ENCODE measurements at regions not wholly inside any gene's neighbourhood (a gene's known extent, or its start where the extent isn't known, plus 50 kb on each side); places are given as distances from the start of the nearest gene placed in this dataset.
A peak's percentile ranks its signal among the peaks of the same experiment; 100 is the strongest.

GRCh38 chr2:221051162-221051561, 520.9 kb downstream of the EPHA4 start:
- TF ChIP-seq CTCF (conservative IDR thresholded peaks at IDR 0.05; ENCODE audit: low read length) = no peak
- no peak overlapping the region for H3K4me3 ChIP-seq (ENCODE audit: low read length)
- no peak for DNase-seq (ENCODE audit: low read depth)

- no peak for TF ChIP-seq CTCF (conservative IDR thresholded peaks at IDR 0.05; ENCODE audit: low read length)
- H3K4me3 ChIP-seq (ENCODE audit: low read length) = no peak overlapping the region
- DNase-seq (ENCODE audit: low read depth) = peak; percentile 14
Measured at GRCh38 chr2:221060376-221060775, 511.7 kb downstream of the EPHA4 start.

GRCh38 chr2:221063568-221063967, 508.5 kb downstream of the EPHA4 start:
- no peak for DNase-seq (ENCODE audit: low read depth)
- no peak overlapping the region for H3K4me3 ChIP-seq (ENCODE audit: low read length)
- no peak for TF ChIP-seq CTCF (conservative IDR thresholded peaks at IDR 0.05; ENCODE audit: low read length)

- no peak for TF ChIP-seq CTCF (conservative IDR thresholded peaks at IDR 0.05; ENCODE audit: low read length)
- H3K4me3 ChIP-seq (ENCODE audit: low read length) = no peak overlapping the region
- no peak for DNase-seq (ENCODE audit: low read depth)
Measured at GRCh38 chr2:221064058-221064854, 507.8 kb downstream of the EPHA4 start.

- no peak overlapping the region for H3K4me3 ChIP-seq (ENCODE audit: low read length)
- DNase-seq (ENCODE audit: low read depth) = no peak
- TF ChIP-seq CTCF (conservative IDR thresholded peaks at IDR 0.05; ENCODE audit: low read length) = no peak
Measured at GRCh38 chr2:221064880-221065279, 507.2 kb downstream of the EPHA4 start.

GRCh38 chr2:221068123-221068522, 504.0 kb downstream of the EPHA4 start:
- DNase-seq (ENCODE audit: low read depth) = no peak
- H3K4me3 ChIP-seq (ENCODE audit: low read length) = no peak overlapping the region
- TF ChIP-seq CTCF (conservative IDR thresholded peaks at IDR 0.05; ENCODE audit: low read length) = no peak

- DNase-seq (ENCODE audit: low read depth) = no peak
- TF ChIP-seq CTCF (conservative IDR thresholded peaks at IDR 0.05; ENCODE audit: low read length) = no peak
- no peak overlapping the region for H3K4me3 ChIP-seq (ENCODE audit: low read length)
Measured at GRCh38 chr2:221070106-221070505, 502.0 kb downstream of the EPHA4 start.

Measured in AG10803 (cell line).